ENCODE measurements at regions not wholly inside any gene's neighbourhood (a gene's known extent, or its start where the extent isn't known, plus 50 kb on each side); places are given as distances from the start of the nearest gene placed in this dataset.
A peak's percentile ranks its signal among the peaks of the same experiment; 100 is the strongest.

DNA sequence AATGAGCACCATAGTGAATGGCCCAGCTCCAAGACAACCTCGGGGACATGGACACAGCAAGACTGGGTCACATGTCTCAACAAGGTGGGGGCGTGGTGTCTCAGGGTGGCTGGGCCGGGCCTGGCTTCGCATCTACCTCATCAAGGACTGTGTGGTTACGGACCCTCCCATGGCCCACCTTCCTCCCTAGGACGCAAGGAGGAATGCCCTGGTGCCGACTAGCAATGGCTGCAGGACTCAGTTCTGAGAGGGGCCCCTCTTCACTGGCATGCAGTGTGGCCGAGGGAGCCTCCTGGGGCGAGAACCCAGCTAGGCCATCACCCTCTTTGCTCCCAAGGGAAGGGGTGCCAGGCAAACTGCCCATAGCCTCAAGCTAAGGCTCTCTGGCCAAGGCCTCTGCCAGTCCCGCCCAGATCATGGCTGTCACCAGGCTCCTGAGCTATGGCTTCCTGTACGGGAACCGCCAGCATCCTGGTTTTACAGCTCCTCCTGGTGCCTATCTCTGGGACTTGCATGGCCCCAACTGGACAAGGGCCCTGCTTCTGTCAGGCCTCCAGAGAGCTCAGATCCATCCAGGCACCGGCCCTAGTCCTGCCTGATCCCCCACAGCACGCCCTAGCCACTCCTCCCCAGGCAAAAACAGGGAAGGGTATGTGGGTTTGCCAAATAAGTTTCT, 218.0 kb upstream of the AGTR2 start:
- Histone ChIP-seq H3K4me1 (ENCODE audit: control insufficient read depth, extremely low read depth, insufficient read depth, low read length) (no peaks in the 10 kb centered on the region), H2AFZ (ENCODE audit: control insufficient read depth, low read length) (no peak overlapping the region), H3K36me3 (ENCODE audit: control insufficient read depth in 2 of 2, extremely low read depth in 1 of 2, insufficient read depth in 2 of 2, low read length in 2 of 2) (no peaks in the 10 kb centered on the region), H3K27me3 (ENCODE audit: control insufficient read depth, extremely low read depth, insufficient read depth, low read length) (peaks cover 9% of the 10 kb centered on the region), H3K4me2 (ENCODE audit: control insufficient read depth, extremely low read depth, insufficient read depth, low read depth, low read length) (no peak overlapping the region), H3K27ac (ENCODE audit: control insufficient read depth, insufficient read depth, low read length) (no peak overlapping the region), H3K9me1 (ENCODE audit: control insufficient read depth, extremely low read depth, insufficient read depth, low read length) (no peaks in the 10 kb centered on the region), H3K9ac (ENCODE audit: control insufficient read depth, extremely low read depth, insufficient read depth, low read length) (no peak overlapping the region), H3K4me3 (ENCODE audit: control insufficient read depth in 2 of 3, extremely low read depth in 1 of 3, insufficient read depth in 2 of 3, low read depth in 1 of 3, low read length in 3 of 3) (no peak overlapping the region), H3K79me2 (ENCODE audit: control insufficient read depth, insufficient read depth, low read length) (peaks cover 11% of the 10 kb centered on the region), H3K9me3 (ENCODE audit: control insufficient read depth, low read depth, low read length) (no peaks in the 10 kb centered on the region), H4K20me1 (ENCODE audit: control insufficient read depth, extremely low read depth, insufficient read depth, low read length) (no peaks in the 10 kb centered on the region)
- no peak for FAIRE-seq
- dilution Hi-C loops (cut with MboI; ENCODE audit: extremely low pct_ligation_motif_present, low sequenced_read_pairs) = no loop called here
- TF ChIP-seq EZH2 (IDR thresholded peaks at IDR 0.05; ENCODE audit: low read length) = no peak
- TF ChIP-seq, protein P1, sequence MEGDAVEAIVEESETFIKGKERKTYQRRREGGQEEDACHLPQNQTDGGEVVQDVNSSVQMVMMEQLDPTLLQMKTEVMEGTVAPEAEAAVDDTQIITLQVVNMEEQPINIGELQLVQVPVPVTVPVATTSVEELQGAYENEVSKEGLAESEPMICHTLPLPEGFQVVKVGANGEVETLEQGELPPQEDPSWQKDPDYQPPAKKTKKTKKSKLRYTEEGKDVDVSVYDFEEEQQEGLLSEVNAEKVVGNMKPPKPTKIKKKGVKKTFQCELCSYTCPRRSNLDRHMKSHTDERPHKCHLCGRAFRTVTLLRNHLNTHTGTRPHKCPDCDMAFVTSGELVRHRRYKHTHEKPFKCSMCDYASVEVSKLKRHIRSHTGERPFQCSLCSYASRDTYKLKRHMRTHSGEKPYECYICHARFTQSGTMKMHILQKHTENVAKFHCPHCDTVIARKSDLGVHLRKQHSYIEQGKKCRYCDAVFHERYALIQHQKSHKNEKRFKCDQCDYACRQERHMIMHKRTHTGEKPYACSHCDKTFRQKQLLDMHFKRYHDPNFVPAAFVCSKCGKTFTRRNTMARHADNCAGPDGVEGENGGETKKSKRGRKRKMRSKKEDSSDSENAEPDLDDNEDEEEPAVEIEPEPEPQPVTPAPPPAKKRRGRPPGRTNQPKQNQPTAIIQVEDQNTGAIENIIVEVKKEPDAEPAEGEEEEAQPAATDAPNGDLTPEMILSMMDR (optimal IDR thresholded peaks at IDR 0.05 in 1 of 3, IDR thresholded peaks at IDR 0.05 in 1 of 3, conservative IDR thresholded peaks at IDR 0.05 in 1 of 3; ENCODE audit: extremely low read depth in 1 of 3, insufficient read depth in 2 of 3, low read length in 3 of 3) = no peak
- DNase-seq (ENCODE audit: low read depth, low spot score) = no peak

DNA sequence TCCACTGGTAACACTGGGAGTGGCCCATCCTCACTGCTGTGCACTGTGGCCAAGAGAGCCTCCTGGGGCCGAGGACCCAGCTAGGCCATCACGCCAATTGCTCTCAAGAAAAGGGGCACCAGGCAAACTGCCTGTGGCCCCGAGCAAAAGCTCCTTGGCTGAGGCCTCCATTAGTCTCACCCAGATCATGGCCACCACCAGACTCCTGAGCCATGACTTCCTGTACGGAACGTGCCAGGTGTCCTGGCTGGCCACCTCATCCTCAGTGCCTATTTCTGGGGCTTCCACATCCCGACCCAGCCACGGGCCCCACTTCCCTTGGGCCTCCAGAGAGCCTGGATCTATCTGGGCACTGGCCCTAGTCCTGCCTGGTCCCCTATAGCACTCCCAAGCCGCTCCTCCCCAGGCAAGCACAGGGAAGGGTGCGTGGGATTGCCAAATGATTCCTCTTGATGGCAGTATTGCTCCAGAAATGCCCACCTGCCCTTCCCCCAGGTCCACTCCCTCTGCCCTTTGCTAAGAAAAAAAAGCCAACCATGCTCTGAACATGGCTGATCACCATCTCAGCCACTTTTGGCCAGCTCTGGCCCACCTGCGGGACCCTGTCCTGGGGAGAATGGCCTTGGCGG, 212.6 kb upstream of the AGTR2 start:
- Histone ChIP-seq H3K27ac (ENCODE audit: control insufficient read depth, insufficient read depth, low read length) (no peak overlapping the region), H3K9me1 (ENCODE audit: control insufficient read depth, extremely low read depth, insufficient read depth, low read length) (no peaks in the 10 kb centered on the region), H3K36me3 (ENCODE audit: control insufficient read depth in 2 of 2, extremely low read depth in 1 of 2, insufficient read depth in 2 of 2, low read length in 2 of 2) (no peaks in the 10 kb centered on the region), H4K20me1 (ENCODE audit: control insufficient read depth, extremely low read depth, insufficient read depth, low read length) (no peaks in the 10 kb centered on the region), H3K4me2 (ENCODE audit: control insufficient read depth, extremely low read depth, insufficient read depth, low read depth, low read length) (no peak overlapping the region), H3K79me2 (ENCODE audit: control insufficient read depth, insufficient read depth, low read length) (peaks cover 27% of the 10 kb centered on the region), H3K4me3 (ENCODE audit: control insufficient read depth in 2 of 3, extremely low read depth in 1 of 3, insufficient read depth in 2 of 3, low read depth in 1 of 3, low read length in 3 of 3) (no peak overlapping the region), H3K9me3 (ENCODE audit: control insufficient read depth, low read depth, low read length) (no peaks in the 10 kb centered on the region), H3K9ac (ENCODE audit: control insufficient read depth, extremely low read depth, insufficient read depth, low read length) (no peak overlapping the region), H3K27me3 (ENCODE audit: control insufficient read depth, extremely low read depth, insufficient read depth, low read length) (peaks cover 4% of the 10 kb centered on the region), H3K4me1 (ENCODE audit: control insufficient read depth, extremely low read depth, insufficient read depth, low read length) (peaks cover 5% of the 10 kb centered on the region), H2AFZ (ENCODE audit: control insufficient read depth, low read length) (no peak overlapping the region)
- DNase-seq (ENCODE audit: low read depth, low spot score) = no peak
- no peak for TF ChIP-seq EZH2 (IDR thresholded peaks at IDR 0.05; ENCODE audit: low read length)
- TF ChIP-seq, protein P1 (optimal IDR thresholded peaks at IDR 0.05 in 1 of 3, IDR thresholded peaks at IDR 0.05 in 1 of 3, conservative IDR thresholded peaks at IDR 0.05 in 1 of 3; ENCODE audit: extremely low read depth in 1 of 3, insufficient read depth in 2 of 3, low read length in 3 of 3) = peak in 2 of 3 experiments; percentile 13 to 36
- dilution Hi-C loops (cut with MboI; ENCODE audit: extremely low pct_ligation_motif_present, low sequenced_read_pairs) = no loop called here
- no peak for FAIRE-seq
